HUES48 (cell line): ENCODE measurements at regions not wholly inside any gene's neighbourhood (a gene's known extent, or its start where the extent isn't known, plus 50 kb on each side); places are given as distances from the start of the nearest gene placed in this dataset.
A peak's percentile ranks its signal among the peaks of the same experiment; 100 is the strongest.
"Not testable (repeated sequence)": the region's sequence is repeated elsewhere in the genome, so short reads cannot be mapped to it uniquely, and the experiment has no call there.

Source experiments
- H3K27ac ChIP-seq: one replicate; pipeline ENCODE4 v1.7.0; 2013; ENCODE audit warnings: low read depth, low read length, inconsistent platforms
- H3K27me3 ChIP-seq: 2 replicates; pipeline ENCODE4 v1.6.1; 2013; ENCODE audit warnings: mild to moderate bottlenecking, low read length; ENCODE audit not compliant: control insufficient read depth, insufficient read depth
- H3K36me3 ChIP-seq: 2 replicates; pipeline ENCODE4 v1.6.1; 2013; ENCODE audit warnings: low read length; ENCODE audit not compliant: control insufficient read depth, insufficient read depth
- H3K4me1 ChIP-seq: 2 replicates; pipeline ENCODE4 v1.6.1; 2013; ENCODE audit warnings: mild to moderate bottlenecking, low read length; ENCODE audit not compliant: control insufficient read depth, insufficient read depth
- H3K4me3 ChIP-seq: 2 replicates; pipeline ENCODE4 v1.5.1; 2013; ENCODE audit warnings: mild to moderate bottlenecking, low read depth, low read length
- H3K9ac ChIP-seq: 2 replicates; pipeline ENCODE4 v1.6.1; 2013; ENCODE audit warnings: mild to moderate bottlenecking, low read depth, low read length, moderate library complexity
- H3K9me3 ChIP-seq: 2 replicates; pipeline ENCODE4 v1.6.1; 2013; ENCODE audit warnings: low read length; ENCODE audit not compliant: control insufficient read depth, insufficient read depth

GRCh38 chr11:71127806-71128205 is 124.6 kb downstream of the SHANK2 start:
- Histone ChIP-seq H3K27me3 (no peaks in the 10 kb centered on the region), H3K9me3 (no peaks in the 10 kb centered on the region), H3K4me1 (peaks cover 5% of the 10 kb centered on the region; the same call in 1 of the 2 replicates), H3K4me3 (no peak overlapping the region), H3K9ac (no peak overlapping the region), H3K36me3 (peaks cover 6% of the 10 kb centered on the region; the same call in 1 of the 2 replicates), H3K27ac (no peak overlapping the region)

GRCh38 chr11:71126401-71126800 is 126.0 kb downstream of the SHANK2 start:
- not testable (repeated sequence) for H3K9me3 ChIP-seq, H3K4me3 ChIP-seq, H3K36me3 ChIP-seq

GRCh38 chr11:71125150-71125549 is 127.2 kb downstream of the SHANK2 start:
- H3K4me3 ChIP-seq: no peak overlapping the region
- H3K36me3 ChIP-seq: no peaks in the 10 kb centered on the region
- no peak overlapping the region for H3K27ac ChIP-seq
- H3K9me3 ChIP-seq: no peaks in the 10 kb centered on the region
- no peak overlapping the region for H3K9ac ChIP-seq
- peaks cover 6% of the 10 kb centered on the region for H3K4me1 ChIP-seq
- no peaks in the 10 kb centered on the region for H3K27me3 ChIP-seq

More at GRCh38 chr11:71126401-71126800, 126.0 kb downstream of the SHANK2 start:
- not testable (repeated sequence) for H3K9ac ChIP-seq, H3K4me1 ChIP-seq, H3K27ac ChIP-seq, H3K27me3 ChIP-seq

- H3K4me1 ChIP-seq: peaks cover 11% of the 10 kb centered on the region
- no peak overlapping the region for H3K9ac ChIP-seq
- no peak overlapping the region for H3K4me3 ChIP-seq
- no peaks in the 10 kb centered on the region for H3K36me3 ChIP-seq
- H3K27ac ChIP-seq: no peak overlapping the region
- H3K27me3 ChIP-seq: no peaks in the 10 kb centered on the region
- no peaks in the 10 kb centered on the region for H3K9me3 ChIP-seq
Measured at GRCh38 chr11:71124127-71124526, 128.2 kb downstream of the SHANK2 start.

GRCh38 chr11:71120471-71120896 is 131.9 kb downstream of the SHANK2 start:
- Histone ChIP-seq H3K4me3 (no peak overlapping the region), H3K36me3 (0 out of 2 replicates have a peak, but pooled peaks cover 5% of the 10 kb centered on the region), H3K27ac (peak overlapping the region; percentile 57), H3K27me3 (no peaks in the 10 kb centered on the region), H3K9ac (no peak overlapping the region), H3K4me1 (peaks cover 11% of the 10 kb centered on the region), H3K9me3 (no peaks in the 10 kb centered on the region)

- no peak overlapping the region for H3K9ac ChIP-seq
- H3K4me3 ChIP-seq: no peak overlapping the region
- no peaks in the 10 kb centered on the region for H3K9me3 ChIP-seq
- H3K27ac ChIP-seq: peak overlapping the region; percentile 57
- H3K4me1 ChIP-seq: peaks cover 11% of the 10 kb centered on the region
- no peaks in the 10 kb centered on the region for H3K27me3 ChIP-seq
- H3K36me3 ChIP-seq: 0 out of 2 replicates have a peak, but pooled peaks cover 5% of the 10 kb centered on the region
Measured at GRCh38 chr11:71119656-71120269, 132.6 kb downstream of the SHANK2 start.

- H3K4me3 ChIP-seq: no peak overlapping the region
Measured at GRCh38 chr11:71118671-71119250, 133.6 kb downstream of the SHANK2 start.

GRCh38 chr11:71117311-71117710 is 135.1 kb downstream of the SHANK2 start:
- H3K27ac ChIP-seq: no peak overlapping the region
- H3K36me3 ChIP-seq: 0 out of 2 replicates have a peak, but pooled peaks cover 5% of the 10 kb centered on the region
- H3K4me3 ChIP-seq: no peak overlapping the region
- H3K27me3 ChIP-seq: no peaks in the 10 kb centered on the region
- no peaks in the 10 kb centered on the region for H3K9me3 ChIP-seq
- H3K9ac ChIP-seq: no peak overlapping the region
- H3K4me1 ChIP-seq: peaks cover 25% of the 10 kb centered on the region

More at GRCh38 chr11:71118671-71119250, 133.6 kb downstream of the SHANK2 start:
- no peak overlapping the region for H3K9ac ChIP-seq
- H3K4me1 ChIP-seq: peaks cover 11% of the 10 kb centered on the region
- no peaks in the 10 kb centered on the region for H3K27me3 ChIP-seq
- no peak overlapping the region for H3K27ac ChIP-seq
- H3K36me3 ChIP-seq: 0 out of 2 replicates have a peak, but pooled peaks cover 5% of the 10 kb centered on the region
- H3K9me3 ChIP-seq: no peaks in the 10 kb centered on the region

- H3K27me3 ChIP-seq: no peaks in the 10 kb centered on the region
- H3K27ac ChIP-seq: no peak overlapping the region
- H3K9ac ChIP-seq: no peak overlapping the region
- no peak overlapping the region for H3K4me3 ChIP-seq
- H3K9me3 ChIP-seq: no peaks in the 10 kb centered on the region
- peaks cover 29% of the 10 kb centered on the region for H3K4me1 ChIP-seq
- H3K36me3 ChIP-seq: 0 out of 2 replicates have a peak, but pooled peaks cover 5% of the 10 kb centered on the region
Measured at GRCh38 chr11:71116693-71117040, 135.7 kb downstream of the SHANK2 start.

- Histone ChIP-seq H3K27ac (no peak overlapping the region), H3K4me1 (peaks cover 29% of the 10 kb centered on the region), H3K36me3 (0 out of 2 replicates have a peak, but pooled peaks cover 5% of the 10 kb centered on the region), H3K4me3 (no peak overlapping the region), H3K9ac (no peak overlapping the region), H3K27me3 (no peaks in the 10 kb centered on the region), H3K9me3 (no peaks in the 10 kb centered on the region)
Measured at GRCh38 chr11:71115770-71116692, 136.3 kb downstream of the SHANK2 start.
